GM23248 (cell line): ENCODE measurements at regions not wholly inside any gene's neighbourhood (a gene's known extent, or its start where the extent isn't known, plus 50 kb on each side); places are given as distances from the start of the nearest gene placed in this dataset.
A peak's percentile ranks its signal among the peaks of the same experiment; 100 is the strongest.

Experiments used
- DNase-seq: peaks from one replicate; pipeline ENCODE4 v3.0.0-alpha.2; 2015
- H2AFZ ChIP-seq: fragments of 200-600 bp; sonication (generic); 2 replicates; pipeline ENCODE4 v1.6.1; 2016; ENCODE audit warnings: antibody characterized with exemption
- H3F3A ChIP-seq: fragments of 200-600 bp; sonication (generic); 2 replicates; pipeline ENCODE4 v1.6.1; 2016; ENCODE audit warnings: mild to moderate bottlenecking, antibody characterized with exemption, mixed run types; ENCODE audit not compliant: insufficient read depth
- H3K27ac ChIP-seq: fragments of 200-600 bp; sonication (generic); 2 replicates; pipeline ENCODE4 v1.5.1; 2016; ENCODE audit warnings: mild to moderate bottlenecking
- H3K27me3 ChIP-seq: fragments of 200-600 bp; sonication (generic); replicated peaks from 2 replicates; pipeline ENCODE4 v1.6.1; 2016; ENCODE audit warnings: mild to moderate bottlenecking; ENCODE audit not compliant: insufficient read depth
- H3K36me3 ChIP-seq: fragments of 200-600 bp; sonication (generic); 2 replicates; pipeline ENCODE4 v1.6.1; 2016; ENCODE audit warnings: low read depth, mild to moderate bottlenecking
- H3K4me1 ChIP-seq: fragments of 200-600 bp; sonication (generic); 2 replicates; pipeline ENCODE4 v1.6.1; 2016; ENCODE audit warnings: mild to moderate bottlenecking; ENCODE audit not compliant: insufficient read depth
- H3K4me2 ChIP-seq: fragments of 200-600 bp; sonication (generic); one replicate; pipeline ENCODE4 v1.6.1; 2016; ENCODE audit warnings: mild to moderate bottlenecking; ENCODE audit not compliant: unreplicated experiment
- H3K4me3 ChIP-seq: fragments of 200-600 bp; sonication (generic); 2 replicates; pipeline ENCODE4 v1.5.1; 2016; ENCODE audit warnings: mild to moderate bottlenecking
- H3K79me2 ChIP-seq: fragments of 200-600 bp; sonication (generic); 2 replicates; pipeline ENCODE4 v1.6.1; 2016; ENCODE audit warnings: mild to moderate bottlenecking; ENCODE audit not compliant: insufficient read depth
- H3K9ac ChIP-seq: fragments of 200-600 bp; sonication (generic); 2 replicates; pipeline ENCODE4 v1.6.1; 2016; ENCODE audit warnings: mild to moderate bottlenecking
- H3K9me2 ChIP-seq: fragments of 200-600 bp; sonication (generic); 2 replicates; pipeline ENCODE4 v1.6.1; 2016; ENCODE audit warnings: mixed run types, mild to moderate bottlenecking, moderate library complexity; ENCODE audit not compliant: insufficient read depth
- H3K9me3 ChIP-seq: fragments of 200-600 bp; sonication (generic); one replicate; pipeline ENCODE4 v1.6.1; 2017; ENCODE audit warnings: low read depth
- H4K20me1 ChIP-seq: fragments of 200-600 bp; sonication (generic); 2 replicates; pipeline ENCODE4 v1.6.0; 2016; ENCODE audit not compliant: insufficient read depth
- EZH2 ChIP-seq: fragments of 200-600 bp; sonication (generic); IDR thresholded peaks from 2 replicates; pipeline ENCODE4 v1.6.1; 2018; ENCODE audit warnings: antibody characterized with exemption, mild to moderate bottlenecking; ENCODE audit not compliant: insufficient read depth, poor library complexity, severe bottlenecking
- EZH2phosphoT487 ChIP-seq: fragments of 200-600 bp; sonication (generic); IDR thresholded peaks from 2 replicates; pipeline ENCODE4 v1.6.1; 2018; ENCODE audit warnings: antibody characterized with exemption, moderate library complexity, mild to moderate bottlenecking, low read depth; ENCODE audit not compliant: insufficient read depth
- WGBS, 2 experiments: methylation state at CpG; one replicate each; pipeline ENCODE4 v1.1.6; 2015 to 2017; ENCODE audit warnings: low lambda C conversion rate in 2 of 2, low coverage in 1 of 2; ENCODE audit errors: missing lambda C conversion rate in 2 of 2; 5-methylcytosine and 5-hydroxymethylcytosine counted together
- in situ Hi-C: fragments of 300-500 bp; cut with MboI; formaldehyde crosslinking; loops from 2 replicates; pipeline ENCODE4 v1.15.0; 2020

DNA sequence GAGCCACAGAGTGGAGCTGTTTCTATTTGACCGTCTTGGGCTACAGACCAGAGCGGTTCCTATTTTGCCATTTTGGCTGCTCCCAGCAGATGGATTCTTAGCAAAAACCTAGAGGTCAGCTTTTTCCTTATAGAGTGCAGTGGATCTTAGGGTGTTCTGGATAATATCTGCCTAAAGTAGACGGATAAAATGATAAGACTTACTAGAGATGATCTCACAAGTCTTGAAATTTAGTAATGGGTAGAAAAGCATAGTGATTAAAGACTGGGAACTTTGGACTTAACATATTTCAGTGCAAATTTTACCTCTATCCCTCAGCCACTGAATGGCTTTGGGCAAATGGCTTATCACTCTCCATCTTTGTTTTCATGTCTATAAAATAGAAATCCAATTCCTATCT, 439.8 kb downstream of the ADGRL2 start:
- no peak overlapping the region for H3K4me2 ChIP-seq
- H3K4me1 ChIP-seq, result no peaks in the 10 kb centered on the region
- no peak overlapping the region for H3K4me3 ChIP-seq
- TF ChIP-seq EZH2 (no peak), EZH2phosphoT487 (no peak)
- WGBS, 2 experiments, result 34 to 36% methylated on average over 3 of the region's 3 CpGs
- no peak overlapping the region for H3K27ac ChIP-seq
- no peak overlapping the region for H3K9ac ChIP-seq
- DNase-seq, result no peak
- H4K20me1 ChIP-seq, result no peaks in the 10 kb centered on the region
- no peak overlapping the region for H2AFZ ChIP-seq
- H3K9me3 ChIP-seq, result no peaks in the 10 kb centered on the region
- H3K9me2 ChIP-seq, result no peaks in the 10 kb centered on the region
- no peaks in the 10 kb centered on the region for H3K27me3 ChIP-seq
- no peaks in the 10 kb centered on the region for H3K36me3 ChIP-seq
- no peaks in the 10 kb centered on the region for H3K79me2 ChIP-seq
- in situ Hi-C loops, result no loop called here
- H3F3A ChIP-seq, result no peaks in the 10 kb centered on the region

DNA sequence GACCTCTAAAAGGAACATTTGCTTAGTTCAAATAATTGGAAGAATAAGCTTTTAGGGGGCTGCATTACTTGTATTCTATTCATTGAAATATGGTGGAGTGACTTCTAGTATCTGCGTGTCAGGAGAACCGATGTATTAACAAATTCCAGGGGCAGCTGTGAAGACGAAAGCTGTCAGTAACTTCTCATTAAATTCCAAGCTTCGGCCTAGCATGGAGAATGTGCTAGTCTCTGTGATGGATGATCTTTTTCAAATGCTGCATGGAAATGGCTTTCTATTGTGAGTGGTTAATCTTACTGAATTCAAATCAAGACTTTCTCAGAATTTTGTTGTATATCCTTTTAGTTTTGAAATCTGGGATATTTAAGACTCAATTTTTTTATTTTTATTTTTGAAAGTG, 429.9 kb downstream of the ADGRL2 start:
- Histone ChIP-seq H4K20me1 (no peaks in the 10 kb centered on the region), H3K79me2 (no peaks in the 10 kb centered on the region), H2AFZ (no peak overlapping the region), H3K36me3 (no peaks in the 10 kb centered on the region), H3K4me3 (no peak overlapping the region), H3K4me1 (peaks cover under 1% of the 10 kb centered on the region; the same call in 1 of the 2 replicates), H3K27ac (no peak overlapping the region), H3K9ac (no peak overlapping the region), H3K9me3 (no peaks in the 10 kb centered on the region), H3F3A (no peaks in the 10 kb centered on the region), H3K27me3 (no peaks in the 10 kb centered on the region), H3K4me2 (no peak overlapping the region), H3K9me2 (no peaks in the 10 kb centered on the region)
- TF ChIP-seq EZH2 (no peak), EZH2phosphoT487 (no peak)
- no peak for DNase-seq
- in situ Hi-C loops, result no loop called here
- WGBS, 2 experiments, result 70% methylated on average over 4 of the region's 4 CpGs

DNA sequence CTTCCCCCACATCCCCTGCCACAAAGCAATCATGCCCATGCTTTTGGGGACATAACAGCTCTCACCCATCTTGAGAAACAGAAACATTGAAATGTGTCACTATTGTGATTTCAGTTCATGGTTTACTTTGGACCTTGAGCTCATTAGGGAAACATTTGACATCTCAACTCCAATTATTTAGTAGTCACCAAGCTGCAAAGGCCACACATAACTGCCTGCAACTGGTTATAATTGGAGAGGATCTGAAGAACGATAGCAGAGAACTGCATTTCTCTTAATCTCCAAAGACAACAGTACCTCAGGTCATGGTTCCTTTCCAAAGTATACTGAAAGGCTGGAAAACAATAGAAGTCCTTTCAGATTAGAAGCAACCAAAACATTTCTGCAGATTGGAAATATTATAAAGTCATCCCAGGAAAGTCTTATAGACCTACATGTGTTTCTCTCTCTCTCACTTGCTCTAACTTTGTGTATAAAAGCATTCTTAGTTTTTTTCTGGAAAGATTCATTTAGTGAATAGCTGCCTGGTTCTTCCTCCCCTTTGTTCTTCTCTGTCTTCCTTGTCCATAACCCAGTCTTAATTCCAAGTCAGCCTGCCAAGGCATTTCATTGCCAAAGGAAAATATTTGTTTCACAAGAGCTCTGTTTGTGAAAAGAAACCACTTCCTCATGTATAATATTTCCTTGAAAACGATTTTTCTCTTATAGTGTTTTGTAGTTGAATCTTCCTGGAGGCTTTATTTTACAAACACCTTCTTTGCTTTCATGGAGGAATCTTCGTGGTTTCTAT, 426.8 kb downstream of the ADGRL2 start:
- H3K9ac ChIP-seq, result no peak overlapping the region
- no peaks in the 10 kb centered on the region for H3K79me2 ChIP-seq
- H3K4me2 ChIP-seq, result no peak overlapping the region
- no peak for TF ChIP-seq EZH2phosphoT487
- TF ChIP-seq EZH2, result no peak
- 5 to 6% methylated on average over 3 of the region's 3 CpGs for WGBS, 2 experiments
- peaks cover 5% of the 10 kb centered on the region; the same call in 1 of the 2 replicates for H3K4me1 ChIP-seq
- no peaks in the 10 kb centered on the region for H4K20me1 ChIP-seq
- no peaks in the 10 kb centered on the region for H3K9me3 ChIP-seq
- H2AFZ ChIP-seq, result no peak overlapping the region
- DNase-seq, result peak; percentile 4
- H3K27me3 ChIP-seq, result no peaks in the 10 kb centered on the region
- no peaks in the 10 kb centered on the region for H3F3A ChIP-seq
- no peaks in the 10 kb centered on the region for H3K9me2 ChIP-seq
- in situ Hi-C loops, result no loop called here
- no peaks in the 10 kb centered on the region for H3K36me3 ChIP-seq
- H3K27ac ChIP-seq, result no peak overlapping the region
- H3K4me3 ChIP-seq, result no peak overlapping the region

DNA sequence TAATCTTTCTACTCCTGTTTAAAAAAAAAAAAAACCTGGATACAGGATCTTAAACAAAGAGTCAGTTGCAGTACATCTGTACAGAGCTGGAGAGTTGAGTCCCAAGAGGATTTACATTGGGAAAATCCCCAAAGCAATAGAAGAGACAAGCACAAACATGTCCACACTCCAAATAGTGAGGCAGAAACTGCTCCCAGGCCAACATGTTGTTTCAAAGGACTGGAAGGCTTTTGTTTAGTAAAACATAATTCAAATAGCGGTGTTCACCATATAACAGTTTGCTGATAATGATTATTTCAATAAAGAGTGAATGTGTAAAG, 425.4 kb downstream of the ADGRL2 start:
- DNase-seq, result no peak
- no peaks in the 10 kb centered on the region for H3K79me2 ChIP-seq
- H3F3A ChIP-seq, result no peaks in the 10 kb centered on the region
- TF ChIP-seq EZH2phosphoT487 (no peak), EZH2 (no peak)
- no peak overlapping the region for H3K9ac ChIP-seq
- H3K4me2 ChIP-seq, result no peak overlapping the region
- H2AFZ ChIP-seq, result no peak overlapping the region
- H3K4me3 ChIP-seq, result no peak overlapping the region
- in situ Hi-C loops, result no loop called here
- H3K36me3 ChIP-seq, result no peaks in the 10 kb centered on the region
- WGBS, 2 experiments, result 44 to 67% methylated on average over 1 of the region's 1 CpG
- no peaks in the 10 kb centered on the region for H3K27me3 ChIP-seq
- no peak overlapping the region for H3K27ac ChIP-seq
- H3K4me1 ChIP-seq, result peaks cover 5% of the 10 kb centered on the region; the same call in 1 of the 2 replicates
- H3K9me3 ChIP-seq, result no peaks in the 10 kb centered on the region
- no peaks in the 10 kb centered on the region for H4K20me1 ChIP-seq
- no peaks in the 10 kb centered on the region for H3K9me2 ChIP-seq
